GM19463 (cell line): ENCODE measurements at regions not wholly inside any gene's neighbourhood (a gene's known extent, or its start where the extent isn't known, plus 50 kb on each side); places are given as distances from the start of the nearest gene placed in this dataset.
"Not testable (repeated sequence)": the region's sequence is repeated elsewhere in the genome, so short reads cannot be mapped to it uniquely, and the experiment has no call there.

Experiments used
- ATAC-seq: cut with Tn5 transposase; IDR thresholded peaks from one replicate; pipeline ENCODE4 v1.9.1; 2021; ENCODE audit warnings: mild to moderate bottlenecking, moderate library complexity; ENCODE audit not compliant: unreplicated experiment

DNA sequence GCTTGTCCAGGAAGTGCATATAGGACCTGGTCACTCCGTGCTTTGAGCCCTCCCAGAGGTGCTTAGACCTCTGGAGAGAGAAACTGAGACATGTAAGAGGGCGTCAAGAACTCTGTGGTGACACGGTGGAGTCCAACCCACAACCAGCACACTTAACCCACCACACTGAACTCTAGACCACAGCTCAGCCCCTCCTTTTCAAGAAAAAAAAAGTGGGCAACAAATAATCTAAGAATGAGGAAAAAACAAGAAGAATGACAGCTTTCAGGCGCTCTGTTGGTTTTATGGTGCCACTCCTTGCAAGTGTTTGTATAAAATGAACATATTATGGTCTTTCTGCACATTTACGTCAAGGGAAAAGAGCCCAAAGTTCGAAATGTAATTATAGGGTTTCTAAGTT, 50.2 kb upstream of the SNAPC3 start:
- ATAC-seq, result no peak

GRCh38 chr9:15371448-15371845, 51.2 kb upstream of the SNAPC3 start:
- no peak for ATAC-seq

- ATAC-seq, result no peak
Observed at GRCh38 chr9:15370466-15371447, 51.9 kb upstream of the SNAPC3 start.

GRCh38 chr9:15369871-15370270, 52.8 kb upstream of the SNAPC3 start:
- ATAC-seq, result no peak

DNA sequence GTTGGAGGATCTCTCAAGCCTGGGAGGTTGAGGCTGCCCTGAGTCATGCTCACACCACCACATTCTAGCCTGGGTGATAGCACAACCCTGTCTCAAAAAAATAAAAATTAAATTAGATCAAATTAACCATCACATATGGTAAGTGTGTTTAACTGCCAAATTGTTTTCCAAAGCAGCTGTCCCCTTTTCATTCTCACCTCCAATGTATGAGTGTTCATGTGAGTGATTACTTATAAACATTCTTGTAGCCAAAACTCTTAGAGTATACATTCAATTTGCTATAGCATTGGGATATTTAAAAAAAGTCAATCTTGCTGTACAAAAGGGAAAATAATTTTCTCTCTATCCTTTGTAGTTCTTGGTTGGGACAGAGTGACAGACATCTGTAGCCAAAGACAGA, 53.4 kb upstream of the SNAPC3 start:
- ATAC-seq, result no peak

DNA sequence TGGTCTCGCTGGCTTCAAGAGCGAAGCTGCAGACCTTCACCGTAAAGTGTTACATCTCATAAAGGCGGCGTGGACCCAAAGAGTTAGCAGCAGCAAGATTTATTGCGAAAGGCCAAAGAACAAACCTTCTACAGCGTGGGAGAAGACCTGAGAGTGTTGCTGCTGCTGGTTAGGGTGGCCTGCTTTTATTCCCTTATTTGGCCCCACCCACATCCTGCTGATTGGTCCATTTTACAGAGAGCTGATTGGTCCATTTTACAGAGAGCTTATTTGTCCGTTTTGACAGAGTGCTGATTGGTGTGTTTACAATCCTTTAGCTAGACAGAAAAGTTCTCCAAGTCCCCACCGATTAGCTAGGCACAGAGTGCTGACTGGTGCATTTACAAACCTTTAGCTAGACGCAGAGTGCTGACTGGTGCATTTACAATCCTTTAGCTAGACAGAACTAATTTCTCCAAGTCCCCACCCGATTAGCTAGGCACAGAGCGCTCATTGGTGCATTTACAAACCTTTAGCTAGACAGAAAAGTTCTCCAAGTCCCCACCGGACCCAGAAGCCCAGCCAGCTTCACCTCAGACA, 57.6 kb upstream of the SNAPC3 start:
- ATAC-seq, result not testable (repeated sequence)

DNA sequence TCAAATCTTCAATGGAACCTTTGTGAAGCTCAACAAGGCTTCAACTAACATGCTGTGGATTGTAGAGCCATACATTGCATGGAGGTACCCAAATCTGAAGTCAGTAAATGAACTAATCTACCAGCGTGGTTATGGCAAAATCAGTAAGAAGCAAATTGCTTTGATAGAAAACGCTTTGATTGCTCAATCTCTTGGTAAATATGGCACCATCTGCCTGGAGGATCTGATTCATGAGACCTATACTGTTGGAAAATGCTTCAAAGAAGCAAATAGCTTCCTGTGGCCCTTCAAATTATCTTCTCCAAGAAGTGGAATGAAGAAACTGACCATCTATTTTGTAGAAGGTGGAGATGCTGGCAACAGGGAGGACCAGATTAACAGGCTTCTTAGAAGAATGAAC, 54.7 kb upstream of the TTC39B start:
- ATAC-seq, result no peak

DNA sequence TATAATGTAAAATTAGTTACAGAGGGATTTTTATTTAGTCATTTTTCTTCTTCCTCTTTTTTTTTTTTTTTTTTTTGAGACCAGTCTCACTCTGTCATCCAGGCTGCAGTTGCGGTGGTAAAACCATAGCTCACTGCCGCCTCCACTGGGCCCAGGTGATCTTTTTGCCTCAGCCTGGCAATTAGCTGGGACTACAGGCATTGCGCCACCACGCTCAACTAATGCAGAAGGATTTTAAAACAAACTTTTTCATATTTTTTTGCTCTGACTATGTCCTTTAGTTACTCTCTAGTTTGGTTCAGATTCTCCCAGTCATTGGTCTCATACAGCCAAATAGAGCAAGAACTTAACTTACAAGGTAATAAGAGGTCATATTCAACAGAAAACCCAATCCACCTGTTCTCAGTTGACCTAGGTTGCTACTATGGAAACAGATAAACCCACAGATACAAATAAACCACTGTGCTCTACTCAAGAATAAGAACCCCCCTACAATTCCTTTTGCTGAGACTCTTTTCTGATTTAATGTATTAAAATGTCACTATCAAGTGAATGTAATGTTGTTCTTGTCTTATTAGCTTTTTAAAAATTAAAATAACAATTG, 50.1 kb upstream of the TTC39B start:
- peak; percentile 94 for ATAC-seq
